ENCODE measurements at regions not wholly inside any gene's neighbourhood (a gene's known extent, or its start where the extent isn't known, plus 50 kb on each side); places are given as distances from the start of the nearest gene placed in this dataset.

DNA sequence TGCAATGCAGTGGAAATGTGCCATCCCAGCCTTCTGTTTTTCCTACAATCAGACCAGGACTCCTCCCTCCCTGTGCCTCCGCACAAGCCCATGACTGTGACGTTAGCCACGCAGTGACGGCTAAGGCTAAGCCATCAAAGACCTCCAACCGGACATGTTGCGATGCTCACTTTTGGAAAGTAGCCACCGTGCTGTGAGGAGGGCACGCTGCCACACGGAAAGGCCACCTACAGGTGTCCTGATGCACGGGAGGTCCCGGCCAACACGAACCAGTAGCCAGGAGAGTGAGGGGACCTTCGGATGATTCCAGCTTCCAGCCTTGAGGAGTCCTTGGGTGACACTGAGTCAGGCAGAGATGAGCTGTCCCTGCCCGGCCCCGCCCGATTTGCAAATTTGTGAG is 53.9 kb downstream of the FOXL1 start:
- no peak for DNase-seq (ENCODE audit: extremely low read depth, low read depth, low spot score)

DNA sequence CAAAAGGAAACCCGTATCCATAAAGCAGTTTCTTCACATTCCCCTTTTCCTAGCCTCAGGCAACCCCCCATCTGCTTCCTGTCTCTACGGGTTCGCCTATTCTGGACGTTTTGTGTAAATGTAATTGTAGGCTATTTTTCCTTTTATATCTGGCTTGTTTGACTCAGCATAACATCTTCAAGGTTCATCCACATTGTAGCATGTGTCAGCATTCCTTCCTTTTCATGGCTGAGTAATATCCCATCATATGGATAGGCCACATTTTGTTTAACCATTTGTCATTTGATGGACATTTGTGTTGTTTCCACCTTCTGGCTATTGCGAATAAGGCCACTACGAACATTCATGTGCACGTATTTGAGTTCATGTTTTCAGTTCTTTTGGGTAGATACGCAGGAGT is 54.6 kb downstream of the FOXL1 start:
- no peak for DNase-seq (ENCODE audit: extremely low read depth, low read depth, low spot score)

DNA sequence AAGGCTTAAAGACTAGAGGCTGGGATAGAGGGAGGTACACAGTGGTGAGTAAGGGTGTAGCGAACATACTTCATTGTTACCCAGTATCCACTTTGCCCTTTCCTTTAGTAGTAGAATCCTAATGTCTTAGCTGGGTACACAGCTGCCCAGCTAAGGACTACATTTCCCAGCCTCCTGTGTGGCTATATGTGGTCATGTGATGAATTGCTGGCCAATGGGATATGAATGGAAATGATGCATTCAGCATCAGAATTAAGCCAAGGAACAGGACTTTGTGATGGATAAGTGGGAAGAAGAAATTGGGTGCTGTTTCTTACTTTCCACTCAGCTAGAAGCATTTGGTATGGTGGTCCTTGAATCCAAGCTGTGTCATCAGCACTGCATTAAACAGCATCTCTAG is 55.9 kb downstream of the FOXL1 start:
- peak; percentile 9 for DNase-seq (ENCODE audit: extremely low read depth, low read depth, low spot score)

DNA sequence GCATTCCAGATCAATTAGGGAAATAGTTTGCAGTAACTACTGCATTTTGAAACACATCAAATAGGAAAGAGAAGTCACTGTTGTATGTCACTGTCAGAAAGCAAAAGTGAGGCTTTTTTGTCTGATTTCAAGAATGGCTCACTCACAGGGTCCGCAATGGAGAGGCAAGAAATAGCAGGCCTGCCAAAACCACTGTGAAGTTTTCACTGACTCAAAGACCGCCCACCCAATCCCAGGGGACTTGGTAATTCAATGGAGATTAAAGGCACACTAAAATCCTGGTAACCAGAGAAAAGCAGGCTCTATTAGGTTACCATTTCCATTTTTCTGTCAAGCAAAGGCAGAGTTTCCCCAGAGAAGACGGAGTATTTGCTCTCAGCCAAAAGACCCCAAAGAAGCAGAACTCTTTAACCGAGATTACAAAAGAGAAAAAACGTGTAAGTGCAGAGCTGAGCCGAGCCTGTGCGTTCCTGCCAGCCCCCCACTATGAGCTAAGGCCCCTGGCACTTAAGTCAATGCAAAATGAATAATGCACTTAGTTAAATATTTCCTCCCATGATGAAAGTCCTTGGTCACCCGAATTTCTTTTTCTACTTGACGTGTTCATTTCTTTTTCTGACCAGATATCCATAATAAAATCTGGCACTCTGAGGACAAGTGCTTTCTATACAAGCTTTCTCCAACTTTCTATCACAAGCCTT is 57.0 kb downstream of the FOXL1 start:
- no peak for DNase-seq (ENCODE audit: extremely low read depth, low read depth, low spot score)

DNA sequence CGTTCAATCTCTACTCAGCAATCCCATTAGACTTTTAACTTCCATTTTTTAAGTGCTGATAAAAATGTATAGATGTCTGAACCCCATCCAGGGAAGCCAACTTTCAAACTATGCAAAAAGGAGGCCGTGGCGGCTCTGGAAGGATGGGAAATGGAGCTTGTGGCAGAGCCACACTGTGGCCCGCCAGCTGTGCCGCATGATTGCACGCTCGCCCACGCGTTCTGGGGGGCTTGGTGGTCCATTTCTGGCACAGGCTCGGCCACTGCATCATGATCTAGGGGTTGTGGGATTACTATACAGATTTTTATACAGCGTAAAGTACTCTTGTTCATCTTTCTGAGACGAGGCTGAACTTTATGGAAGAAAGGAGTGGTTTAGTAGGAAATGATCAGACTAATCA is 57.6 kb downstream of the FOXL1 start:
- DNase-seq (ENCODE audit: extremely low read depth, low read depth, low spot score), result no peak

DNA sequence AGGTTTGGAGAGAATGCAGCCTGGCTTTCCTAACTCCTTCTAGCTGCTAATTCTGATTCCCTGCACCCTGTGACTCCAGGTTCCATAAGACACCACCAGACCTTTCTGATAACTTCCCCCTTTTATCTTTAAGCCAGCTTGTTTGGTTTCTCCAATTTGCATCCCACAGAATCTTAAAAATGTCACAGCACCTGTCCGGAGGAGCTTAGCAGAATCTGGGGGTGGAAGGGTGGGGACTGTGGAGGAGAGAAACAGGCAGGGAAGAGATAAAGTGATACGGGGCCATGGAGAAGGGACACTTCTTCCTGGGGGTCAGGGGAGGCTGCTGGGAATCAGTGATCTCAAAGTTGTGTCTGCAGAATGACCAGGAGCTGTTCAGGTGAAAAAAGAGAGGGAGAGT is 59.4 kb downstream of the FOXL1 start:
- no peak for DNase-seq (ENCODE audit: extremely low read depth, low read depth, low spot score)

DNA sequence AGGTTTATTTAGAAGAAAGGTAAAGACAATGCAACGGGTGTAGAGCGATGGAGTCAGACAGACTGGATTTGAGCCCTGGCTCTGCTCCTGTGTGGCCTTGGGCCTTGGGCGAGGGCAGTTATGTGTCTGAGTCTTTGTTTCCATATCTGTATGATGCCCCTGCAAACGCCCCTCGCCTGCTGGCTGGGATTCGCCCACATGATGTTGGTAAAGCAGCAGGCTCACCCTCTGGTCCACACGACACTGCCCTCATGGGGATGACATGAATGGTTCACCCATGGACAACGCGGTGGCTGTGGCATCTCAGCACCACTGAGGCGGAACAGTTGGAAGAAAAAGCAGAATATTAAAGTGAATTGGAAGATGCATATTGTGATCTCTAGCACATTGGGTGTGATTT is 60.3 kb downstream of the FOXL1 start:
- DNase-seq (ENCODE audit: extremely low read depth, low read depth, low spot score), result no peak

DNA sequence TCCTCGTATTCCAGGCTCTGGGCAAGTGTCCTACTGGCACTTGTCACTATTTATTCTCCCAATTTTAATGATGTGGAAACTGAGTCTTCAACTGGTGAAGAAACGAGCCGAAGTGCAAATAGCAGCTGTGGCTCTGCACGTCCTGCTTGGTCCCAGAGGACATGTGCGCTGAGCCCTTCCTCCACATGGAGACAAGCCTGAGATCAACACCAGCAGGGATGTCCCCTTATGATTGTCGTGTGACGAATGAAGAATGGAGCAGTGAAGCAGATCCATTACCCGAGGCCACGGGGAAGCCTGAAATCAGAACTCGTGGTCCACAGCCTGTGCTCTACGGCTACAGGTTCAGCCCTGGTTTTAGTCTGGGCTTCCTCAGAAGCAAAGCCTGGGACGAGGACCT is 61.0 kb downstream of the FOXL1 start:
- no peak for DNase-seq (ENCODE audit: extremely low read depth, low read depth, low spot score)

DNA sequence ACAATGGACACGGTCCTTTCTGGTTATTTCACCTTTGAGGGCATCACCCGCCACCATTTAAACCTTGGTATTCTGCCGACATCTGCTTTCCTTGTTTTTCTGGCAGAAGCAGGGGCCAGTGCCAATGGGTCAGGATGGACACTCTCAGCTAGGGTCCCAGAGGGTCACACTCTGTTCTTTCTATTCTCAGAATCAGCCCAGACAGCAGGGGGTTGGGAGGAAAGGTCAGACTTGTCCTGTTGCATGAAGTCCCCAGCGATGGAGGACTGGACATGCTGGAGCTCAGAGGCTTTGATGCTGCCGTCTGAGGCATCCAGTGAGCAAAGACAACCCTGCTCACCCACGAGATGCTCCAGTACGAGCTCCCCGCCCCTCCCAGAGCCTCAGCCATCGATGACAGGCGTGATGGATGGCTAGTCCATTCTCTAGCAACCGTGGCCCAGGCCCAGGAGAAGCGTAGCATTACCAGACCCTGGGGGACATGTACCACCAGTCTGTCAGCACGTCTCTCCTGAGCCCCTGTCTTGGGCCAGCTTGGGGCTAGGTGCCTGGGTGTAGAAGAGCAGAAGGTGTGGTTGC is 62.0 kb downstream of the FOXL1 start:
- DNase-seq (ENCODE audit: extremely low read depth, low read depth, low spot score), result no peak

DNA sequence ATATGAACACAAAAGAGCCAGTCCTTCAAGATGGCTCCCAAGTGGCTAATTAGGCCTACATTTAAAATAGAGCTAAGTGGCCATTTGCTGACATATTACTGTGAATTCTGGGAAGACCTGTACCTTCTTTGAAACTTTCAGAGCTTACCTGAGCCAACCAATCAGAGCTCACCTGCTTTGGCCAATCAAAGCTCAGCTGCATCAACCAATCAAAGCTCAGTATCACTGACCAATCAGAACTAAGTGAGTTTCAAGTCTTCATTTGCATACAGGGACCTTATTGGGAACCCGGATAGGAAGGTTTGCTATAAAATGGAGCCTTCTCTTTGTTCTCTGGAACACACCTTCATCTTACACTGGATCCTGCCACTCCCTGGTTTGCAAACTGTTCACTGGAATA is 63.7 kb downstream of the FOXL1 start:
- no peak for DNase-seq (ENCODE audit: extremely low read depth, low read depth, low spot score)

DNA sequence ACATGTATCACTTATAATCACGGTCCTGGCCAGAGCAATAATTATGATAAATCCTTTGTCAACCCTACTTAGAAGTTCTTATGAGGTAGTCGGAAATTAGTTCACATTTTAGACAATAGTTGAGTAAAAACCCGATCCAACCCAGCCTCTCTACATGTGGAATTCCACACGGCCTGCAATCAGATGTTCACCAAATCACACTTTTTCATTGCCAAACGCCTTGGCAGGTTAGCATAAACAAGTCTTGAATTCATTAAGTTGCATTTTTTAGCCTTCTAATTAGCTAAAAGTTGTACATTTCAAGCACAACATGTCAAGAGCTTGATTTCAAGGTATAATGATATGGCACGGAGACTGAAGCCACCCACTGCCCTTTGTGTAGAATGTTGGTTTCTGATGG is 65.3 kb downstream of the FOXL1 start:
- no peak for DNase-seq (ENCODE audit: extremely low read depth, low read depth, low spot score)

DNA sequence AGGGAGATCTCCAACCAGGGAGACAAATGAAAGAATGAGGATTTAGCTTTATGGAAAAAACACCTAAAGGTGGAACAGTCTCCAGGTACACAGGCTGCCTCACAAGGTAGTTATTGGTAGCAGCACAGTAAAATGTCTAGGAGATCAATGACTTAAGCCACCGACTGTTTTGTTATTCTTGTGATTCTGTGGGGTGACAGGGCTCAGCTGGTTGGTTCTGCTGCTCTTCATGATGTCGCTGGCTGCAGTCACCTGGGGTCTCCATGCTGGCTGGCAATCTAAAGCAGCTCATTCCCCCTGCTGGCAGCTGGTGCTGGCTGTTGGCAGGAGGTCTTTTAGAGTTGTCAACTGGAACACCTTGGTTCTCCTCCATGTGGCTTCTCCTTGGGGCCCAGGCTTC is 69.2 kb downstream of the FOXL1 start:
- no peak for DNase-seq (ENCODE audit: extremely low read depth, low read depth, low spot score)

DNA sequence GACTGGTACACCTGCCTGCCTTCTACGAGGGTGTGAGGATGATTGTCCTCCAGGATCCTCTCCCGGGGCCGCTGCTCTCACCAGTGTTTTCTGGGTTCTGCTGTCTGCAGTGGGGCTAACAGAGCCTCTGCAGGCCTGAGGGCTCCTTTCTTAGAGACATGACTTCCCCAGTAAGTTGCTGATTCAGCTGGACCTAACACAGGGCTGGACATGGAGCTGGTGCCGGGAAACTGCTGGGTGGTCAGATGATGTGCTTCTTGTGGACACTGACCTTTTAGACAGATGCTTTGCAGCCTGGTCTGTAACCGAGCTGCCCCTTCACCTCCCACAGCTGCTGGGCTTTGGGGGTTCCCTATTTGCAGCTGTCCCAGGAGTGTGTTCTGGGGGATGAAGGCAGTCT is 71.5 kb downstream of the FOXL1 start:
- DNase-seq (ENCODE audit: extremely low read depth, low read depth, low spot score), result no peak

DNA sequence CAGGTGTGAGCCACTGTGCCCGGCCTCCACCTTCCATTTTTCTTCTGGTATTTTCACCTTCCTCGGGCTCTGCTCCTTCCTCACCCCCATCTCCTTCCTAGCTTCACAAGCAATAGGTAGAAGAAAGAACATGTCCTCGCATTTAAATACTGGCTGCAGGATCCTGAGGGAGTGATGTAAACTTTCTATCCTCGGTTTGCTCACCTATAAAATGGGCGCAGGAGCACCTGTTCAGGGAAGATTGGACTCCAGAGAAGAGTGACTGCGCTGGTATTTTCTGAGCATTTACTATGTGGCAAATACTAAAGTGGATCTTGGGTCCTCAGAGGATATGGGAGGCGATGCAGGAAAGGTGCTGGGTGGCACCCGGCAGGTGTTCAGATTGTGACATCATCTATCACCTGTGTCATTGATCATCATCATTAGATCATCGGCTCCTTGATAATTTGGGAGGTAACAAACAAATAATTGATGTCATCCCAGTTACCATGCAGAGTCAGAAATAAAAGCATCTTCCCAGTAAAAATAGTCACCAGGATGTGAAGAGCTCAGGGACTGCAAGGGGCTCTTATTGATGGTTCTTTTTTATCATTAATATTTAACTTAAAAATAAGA is 72.8 kb downstream of the FOXL1 start:
- DNase-seq (ENCODE audit: extremely low read depth, low read depth, low spot score), result no peak

DNA sequence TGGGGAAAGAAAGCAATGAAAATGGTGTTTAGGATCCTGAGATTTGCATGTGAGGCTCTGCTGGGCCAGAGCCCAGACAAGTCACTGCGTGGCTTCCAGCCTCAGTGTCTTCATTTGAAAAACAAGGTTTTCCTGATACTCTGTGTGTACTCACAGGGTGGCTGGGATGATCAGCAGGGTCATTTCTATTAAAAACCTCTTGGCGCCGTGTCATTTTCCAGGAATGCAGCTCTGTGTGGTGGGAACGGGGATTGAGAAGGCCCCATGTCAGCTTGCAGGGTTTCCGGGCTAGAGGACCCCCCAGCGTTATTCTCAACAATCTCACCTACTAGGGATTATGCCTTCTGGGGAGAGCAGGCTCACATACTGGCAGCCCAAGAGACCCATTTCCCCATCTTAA is 73.5 kb downstream of the FOXL1 start:
- no peak for DNase-seq (ENCODE audit: extremely low read depth, low read depth, low spot score)

DNA sequence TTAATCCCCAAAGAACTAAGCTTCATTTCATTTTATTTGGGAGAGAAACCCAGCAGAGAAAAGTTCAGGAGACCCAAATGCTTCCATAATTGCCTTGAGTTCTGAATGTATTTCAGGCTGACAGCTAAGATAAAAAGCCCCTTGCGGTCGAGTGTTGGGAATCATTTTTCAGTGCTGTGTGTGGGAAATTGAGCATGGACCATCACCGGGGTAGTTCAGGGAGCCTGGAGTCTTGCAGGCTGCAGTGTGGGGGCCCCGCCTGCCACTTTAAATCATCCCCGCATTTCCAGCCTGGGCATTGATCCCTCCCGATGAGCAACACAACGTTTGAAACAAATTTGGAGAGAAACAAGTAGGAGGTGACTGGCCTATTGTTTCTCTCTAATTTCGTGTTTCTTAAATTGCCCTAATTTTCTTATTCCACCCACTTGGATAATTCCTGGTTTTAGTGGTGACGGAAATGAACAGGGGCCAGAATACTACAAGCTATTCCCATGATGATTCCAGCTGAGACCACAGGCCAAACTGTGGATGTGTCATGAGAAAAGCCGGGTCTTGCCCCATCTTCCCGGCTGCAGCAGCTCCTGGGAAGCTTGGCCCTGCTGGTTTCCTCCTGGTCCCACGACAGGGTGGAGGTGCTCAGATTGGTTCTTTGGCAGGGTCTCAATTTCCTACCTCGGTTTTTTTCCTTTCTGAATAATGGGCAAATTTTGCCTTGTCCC is 75.1 kb downstream of the FOXL1 start:
- DNase-seq (ENCODE audit: extremely low read depth, low read depth, low spot score), result no peak

DNA sequence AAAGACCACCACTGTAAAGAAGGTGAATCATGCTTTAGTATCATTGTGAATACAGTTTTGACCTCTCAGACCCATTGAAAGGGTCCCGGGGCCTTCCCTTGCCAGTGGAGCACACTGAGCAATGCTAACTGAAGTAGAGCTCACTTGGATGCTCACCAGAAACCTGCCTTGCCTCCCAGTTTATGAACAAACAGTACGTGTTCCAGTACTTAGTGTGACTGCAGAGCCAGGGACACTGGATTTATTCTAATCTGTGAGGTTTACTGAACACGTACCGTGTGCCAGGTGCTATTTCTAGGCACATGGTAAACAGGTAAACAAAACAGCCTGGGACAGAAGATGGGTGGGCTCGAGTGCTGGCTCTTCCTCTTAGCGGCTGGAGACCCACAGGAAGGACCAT is 79.6 kb downstream of the FOXL1 start:
- no peak for DNase-seq (ENCODE audit: extremely low read depth, low read depth, low spot score)

DNA sequence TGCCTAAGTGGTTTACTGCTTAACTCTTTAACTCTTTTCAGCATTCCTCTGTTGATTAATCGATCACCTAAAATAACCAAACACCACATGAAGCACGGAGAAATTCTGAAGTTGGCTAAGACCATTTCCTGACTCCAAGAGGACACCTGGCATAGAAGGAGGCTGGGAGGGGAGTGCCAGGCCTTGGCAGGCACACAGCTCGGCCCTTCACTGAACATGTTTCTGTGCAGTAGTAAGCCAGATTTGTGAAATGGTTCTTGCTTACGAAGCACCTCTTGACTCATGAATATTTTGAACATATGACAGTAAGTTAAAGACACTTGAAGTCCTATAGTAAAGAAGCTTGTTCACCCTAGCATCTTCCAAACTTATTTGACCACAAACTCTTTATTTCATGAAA is 82.3 kb downstream of the FOXL1 start:
- no peak for DNase-seq (ENCODE audit: extremely low read depth, low read depth, low spot score)

DNA sequence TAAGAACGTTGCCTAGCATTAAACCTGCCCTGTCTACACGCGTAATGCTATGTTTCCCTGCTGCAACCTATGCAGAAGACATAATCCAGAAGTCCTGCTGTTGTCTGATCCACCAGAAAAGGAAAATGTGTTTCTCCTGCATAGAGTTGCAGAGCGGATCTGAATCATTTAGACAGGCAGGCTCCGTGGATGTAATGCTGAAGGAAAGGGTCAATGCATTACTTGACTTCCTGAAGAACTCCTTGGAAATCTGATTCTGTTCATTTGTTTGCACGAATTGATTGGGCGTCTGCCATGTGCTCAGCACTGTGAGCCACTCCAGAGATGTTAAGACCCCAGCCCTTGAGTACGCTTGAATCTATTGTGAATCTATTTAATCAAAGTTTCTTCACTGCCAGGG is 83.4 kb downstream of the FOXL1 start:
- no peak for DNase-seq (ENCODE audit: extremely low read depth, low read depth, low spot score)

DNA sequence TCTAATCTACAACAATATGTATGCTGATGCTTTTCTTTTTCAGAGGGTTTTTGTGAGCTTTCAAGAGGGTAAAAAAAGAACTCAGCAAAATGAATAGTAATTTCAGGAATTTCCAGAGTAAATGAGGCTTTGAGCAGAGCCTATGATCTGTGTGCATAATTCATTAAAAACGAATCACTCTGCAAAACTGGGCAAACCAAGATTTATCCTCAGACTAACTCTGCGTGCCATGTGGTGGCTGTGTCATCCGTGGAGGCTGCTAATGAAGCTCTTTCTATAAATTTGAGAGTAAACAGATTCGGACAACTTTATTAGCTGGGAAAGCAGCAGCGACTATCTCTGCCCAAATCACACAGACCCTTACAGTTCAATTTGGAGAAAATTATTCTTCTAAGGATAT is 83.8 kb downstream of the FOXL1 start:
- DNase-seq (ENCODE audit: extremely low read depth, low read depth, low spot score), result no peak

DNA sequence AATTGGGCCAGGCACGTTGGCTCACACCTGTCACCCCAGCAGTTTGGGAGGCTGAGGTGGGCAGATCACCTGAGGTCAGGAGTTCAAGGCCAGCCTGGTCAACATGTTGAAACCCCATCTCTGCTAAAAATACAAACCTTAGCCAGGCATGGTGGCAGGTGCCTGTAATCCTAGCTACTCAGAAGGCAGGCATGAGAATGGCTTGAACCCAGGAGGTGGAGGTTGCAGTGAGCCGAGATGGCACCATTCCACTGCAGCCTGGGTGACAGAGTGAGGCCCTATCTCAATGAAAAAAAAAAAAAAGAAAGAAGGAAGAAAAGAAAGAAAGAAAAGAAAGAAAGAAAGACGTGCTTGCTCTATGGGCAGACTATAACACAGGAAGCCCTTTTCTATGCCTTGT is 84.4 kb downstream of the FOXL1 start:
- no peak for DNase-seq (ENCODE audit: extremely low read depth, low read depth, low spot score)
